ENCODE measurements at regions not wholly inside any gene's neighbourhood (a gene's known extent, or its start where the extent isn't known, plus 50 kb on each side); places are given as distances from the start of the nearest gene placed in this dataset.

GRCh38 chr7:81604075-81604807 lies 165.6 kb downstream of the HGF start:
- TF ChIP-seq CTCF (IDR thresholded peaks at IDR 0.05; ENCODE audit: control extremely low read depth in 1 of 3, insufficient read depth in 1 of 3, low read depth in 1 of 3, low read length in 3 of 3) (no peak), ATF3 (IDR thresholded peaks at IDR 0.05; ENCODE audit: insufficient read depth, low read depth, low read length) (no peak), POLR2AphosphoS5 (IDR thresholded peaks at IDR 0.05; ENCODE audit: low read depth, low read length) (no peak), RFX5 (IDR thresholded peaks at IDR 0.05; ENCODE audit: borderline replicate concordance, low read depth, low read length) (no peak), KDM5A (IDR thresholded peaks at IDR 0.05; ENCODE audit: low read length) (no peak), CEBPB (IDR thresholded peaks at IDR 0.05; ENCODE audit: low read depth, low read length) (no peak), POLR2A (IDR thresholded peaks at IDR 0.05; ENCODE audit: control extremely low read depth in 1 of 2, low read depth in 2 of 2, low read length in 2 of 2) (no peak), EGR1 (IDR thresholded peaks at IDR 0.05; ENCODE audit: borderline replicate concordance, low read depth, low read length) (no peak)
